Left ventricle myocardium inferior (tissue), 1 donor: ENCODE measurements at regions not wholly inside any gene's neighbourhood (a gene's known extent, or its start where the extent isn't known, plus 50 kb on each side); places are given as distances from the start of the nearest gene placed in this dataset.
"Not testable (repeated sequence)": the region's sequence is repeated elsewhere in the genome, so short reads cannot be mapped to it uniquely, and the experiment has no call there.

Experiments used
- DNase-seq: peaks from one replicate; pipeline ENCODE4 v3.0.0-alpha.2; 2020
- H3K27ac ChIP-seq: fragments of 200-600 bp; replicated peaks from 2 replicates; pipeline ENCODE4 v1.8.0; 2021
- H3K27me3 ChIP-seq: fragments of 200-600 bp; 2 replicates; pipeline ENCODE4 v1.8.0; 2021; ENCODE audit warnings: low read depth
- H3K36me3 ChIP-seq: fragments of 200-600 bp; 2 replicates; pipeline ENCODE4 v1.8.0; 2021
- H3K4me1 ChIP-seq: fragments of 200-600 bp; 2 replicates; pipeline ENCODE4 v1.8.0; 2021
- H3K4me3 ChIP-seq: fragments of 200-600 bp; 2 replicates; pipeline ENCODE4 v1.8.0; 2021; ENCODE audit warnings: mild to moderate bottlenecking, moderate library complexity
- H3K9me3 ChIP-seq: fragments of 200-600 bp; replicated peaks from 2 replicates; pipeline ENCODE4 v1.8.0; 2021
- intact Hi-C: fragments of 100-400 bp; cut with micrococcal nuclease; formaldehyde crosslinking; loops from one replicate; pipeline ENCODE4 v1.11.0; 2022
- TF ChIP-seq, protein P1 (sequence below): fragments of 200-600 bp; IDR thresholded peaks from 2 replicates; pipeline ENCODE4 v1.8.0; 2021; ENCODE audit warnings: antibody characterized with exemption, mild to moderate bottlenecking, borderline replicate concordance
- donor health status: DM: no; HTN: yes; CAD: no; lungs with severe emphysema.

DNA sequence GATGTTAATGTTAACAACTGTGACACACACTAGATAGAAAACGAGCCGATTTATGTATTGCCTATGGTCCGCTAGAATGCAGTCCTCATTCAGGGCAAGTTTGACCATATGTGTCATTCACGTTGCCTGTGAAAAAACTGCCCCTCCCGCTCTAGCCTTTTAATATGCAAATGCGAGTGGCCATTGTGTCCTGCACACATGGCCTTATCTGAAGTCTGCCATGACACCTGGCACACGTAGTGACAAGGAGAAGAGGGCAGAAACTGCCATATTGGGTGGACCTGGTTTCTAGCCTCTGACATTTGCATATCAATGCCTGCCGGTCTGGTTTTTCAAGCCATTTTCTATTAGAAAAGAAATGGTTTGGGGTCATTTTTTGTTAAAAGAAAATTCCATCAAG is 303.3 kb upstream of the TECRL start:
- Histone ChIP-seq H3K27ac (no peak overlapping the region), H3K27me3 (no peaks in the 10 kb centered on the region)
- TF ChIP-seq, protein P1, sequence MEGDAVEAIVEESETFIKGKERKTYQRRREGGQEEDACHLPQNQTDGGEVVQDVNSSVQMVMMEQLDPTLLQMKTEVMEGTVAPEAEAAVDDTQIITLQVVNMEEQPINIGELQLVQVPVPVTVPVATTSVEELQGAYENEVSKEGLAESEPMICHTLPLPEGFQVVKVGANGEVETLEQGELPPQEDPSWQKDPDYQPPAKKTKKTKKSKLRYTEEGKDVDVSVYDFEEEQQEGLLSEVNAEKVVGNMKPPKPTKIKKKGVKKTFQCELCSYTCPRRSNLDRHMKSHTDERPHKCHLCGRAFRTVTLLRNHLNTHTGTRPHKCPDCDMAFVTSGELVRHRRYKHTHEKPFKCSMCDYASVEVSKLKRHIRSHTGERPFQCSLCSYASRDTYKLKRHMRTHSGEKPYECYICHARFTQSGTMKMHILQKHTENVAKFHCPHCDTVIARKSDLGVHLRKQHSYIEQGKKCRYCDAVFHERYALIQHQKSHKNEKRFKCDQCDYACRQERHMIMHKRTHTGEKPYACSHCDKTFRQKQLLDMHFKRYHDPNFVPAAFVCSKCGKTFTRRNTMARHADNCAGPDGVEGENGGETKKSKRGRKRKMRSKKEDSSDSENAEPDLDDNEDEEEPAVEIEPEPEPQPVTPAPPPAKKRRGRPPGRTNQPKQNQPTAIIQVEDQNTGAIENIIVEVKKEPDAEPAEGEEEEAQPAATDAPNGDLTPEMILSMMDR: no peak

DNA sequence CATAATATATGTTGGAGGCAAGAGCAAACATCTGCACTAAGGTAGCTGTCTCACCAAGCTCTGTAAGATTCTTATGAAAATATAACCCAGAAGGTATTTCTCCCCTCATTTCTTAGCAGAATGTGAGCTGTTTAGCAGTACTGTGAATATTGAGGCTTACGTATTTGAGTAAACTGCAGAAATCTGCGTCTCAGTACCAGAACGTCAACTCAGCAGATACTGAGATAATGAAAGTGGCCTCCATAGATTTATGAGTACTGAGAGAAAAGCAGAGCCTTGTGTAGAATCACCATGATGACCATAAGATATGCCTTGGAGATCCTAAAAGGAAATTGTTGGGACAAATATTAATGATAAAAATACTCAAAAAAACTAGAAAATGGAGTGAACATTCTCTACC is 296.7 kb upstream of the TECRL start:
- H3K4me1 ChIP-seq: no peaks in the 10 kb centered on the region
- no peak overlapping the region for H3K4me3 ChIP-seq
- no peaks in the 10 kb centered on the region for H3K36me3 ChIP-seq
- H3K9me3 ChIP-seq: peaks cover 6% of the 10 kb centered on the region
- intact Hi-C loops: no loop called here
- H3K27me3 ChIP-seq: no peaks in the 10 kb centered on the region
- TF ChIP-seq, protein P1: no peak
- H3K27ac ChIP-seq: no peak overlapping the region
- DNase-seq: no peak

More for the DNA sequence above, 303.3 kb upstream of the TECRL start:
- no peak overlapping the region for H3K4me3 ChIP-seq
- intact Hi-C loops: no loop called here
- no peaks in the 10 kb centered on the region for H3K4me1 ChIP-seq
- H3K36me3 ChIP-seq: no peaks in the 10 kb centered on the region
- no peaks in the 10 kb centered on the region for H3K9me3 ChIP-seq
- no peak for DNase-seq

DNA sequence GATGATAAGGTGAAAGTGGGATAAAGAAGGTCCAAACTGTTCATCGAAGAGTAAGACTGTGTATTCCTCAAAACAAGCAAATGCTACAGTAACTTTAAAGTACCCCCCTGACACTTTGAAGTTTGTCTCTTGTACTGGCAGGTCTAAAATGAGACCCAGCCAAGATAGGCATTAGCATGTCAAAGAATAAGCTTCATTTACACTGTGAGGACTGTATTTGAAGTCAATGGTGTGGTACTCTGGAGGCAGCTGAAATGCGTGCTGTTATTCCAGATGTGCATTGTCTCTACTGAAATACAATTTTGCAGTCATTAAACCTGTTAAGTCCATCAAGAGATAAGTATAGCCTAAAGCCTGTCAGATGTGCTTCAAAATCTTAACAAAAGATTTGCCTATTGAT is 288.9 kb upstream of the TECRL start:
- no peaks in the 10 kb centered on the region for H3K9me3 ChIP-seq
- TF ChIP-seq, protein P1: no peak
- H3K4me1 ChIP-seq: no peaks in the 10 kb centered on the region
- no peak for DNase-seq
- H3K36me3 ChIP-seq: no peaks in the 10 kb centered on the region
- no peak overlapping the region for H3K4me3 ChIP-seq
- H3K27ac ChIP-seq: no peak overlapping the region
- H3K27me3 ChIP-seq: no peaks in the 10 kb centered on the region
- intact Hi-C loops: no loop called here

DNA sequence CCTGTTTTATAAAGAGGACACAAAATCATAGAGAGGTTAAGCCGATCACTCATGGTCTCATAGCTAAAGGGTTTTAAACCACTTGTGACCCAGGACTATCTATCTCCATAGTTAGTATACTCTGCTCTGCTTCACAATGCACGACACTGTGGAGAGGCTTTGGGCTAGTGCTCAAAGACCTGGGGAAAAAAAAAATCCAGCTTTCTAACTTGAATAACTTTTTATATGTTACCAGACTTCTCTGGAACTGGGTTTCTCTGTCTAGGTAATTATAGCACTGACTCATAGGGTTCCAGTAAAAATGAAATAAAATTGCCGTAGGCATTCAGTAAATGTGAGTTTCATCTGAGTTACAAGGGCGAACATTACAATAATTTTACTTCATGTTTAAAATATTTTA is 273.7 kb upstream of the TECRL start:
- no peaks in the 10 kb centered on the region for H3K36me3 ChIP-seq
- DNase-seq: no peak
- no peak overlapping the region for H3K27ac ChIP-seq
- intact Hi-C loops: no loop called here
- H3K9me3 ChIP-seq: peaks cover 16% of the 10 kb centered on the region
- TF ChIP-seq, protein P1: no peak
- no peak overlapping the region for H3K4me3 ChIP-seq
- H3K4me1 ChIP-seq: no peaks in the 10 kb centered on the region
- no peaks in the 10 kb centered on the region for H3K27me3 ChIP-seq

DNA sequence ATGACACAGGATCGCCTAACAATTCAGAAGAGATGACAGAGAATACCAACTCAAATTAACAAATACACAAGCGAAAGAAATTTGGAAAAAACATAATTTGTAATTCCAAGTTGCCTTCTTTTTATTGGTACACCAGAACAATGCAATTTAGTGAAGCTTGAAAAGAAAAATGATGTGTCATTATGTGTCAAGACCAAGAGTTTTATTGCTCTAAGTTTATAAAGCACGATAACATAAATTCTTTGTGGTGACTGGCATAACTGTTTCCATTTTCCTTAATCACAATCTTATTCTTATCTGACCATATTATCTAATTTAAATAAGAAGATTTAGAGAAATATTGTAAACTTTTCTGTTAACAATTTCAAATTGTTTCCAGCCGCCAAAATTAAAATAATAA is 273.2 kb upstream of the TECRL start:
- Histone ChIP-seq H3K27ac (no peak overlapping the region), H3K4me1 (no peaks in the 10 kb centered on the region)

DNA sequence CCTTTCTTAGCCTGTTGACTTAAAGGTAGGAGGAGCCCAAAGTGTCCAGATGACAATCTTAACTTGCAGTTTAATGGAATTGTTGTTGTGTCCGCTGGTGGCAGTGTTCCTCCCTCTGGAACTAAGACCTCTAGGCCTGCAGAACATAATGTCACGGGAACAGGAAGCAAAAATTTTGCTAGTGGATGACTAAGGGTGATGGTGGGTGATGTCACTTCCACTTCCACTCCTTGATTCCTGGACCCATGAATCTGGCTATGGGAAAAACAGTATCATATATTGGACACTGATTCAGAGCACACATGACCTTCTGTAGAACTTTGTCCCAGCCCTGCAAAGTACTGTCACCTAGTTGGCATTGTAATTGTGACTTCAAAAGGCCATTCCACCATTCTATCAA is 263.9 kb upstream of the TECRL start:
- intact Hi-C loops, H3K4me3 ChIP-seq, H3K27ac ChIP-seq, H3K27me3 ChIP-seq, H3K4me1 ChIP-seq, DNase-seq, H3K36me3 ChIP-seq: not testable (repeated sequence)
- peaks cover 65% of the 10 kb centered on the region for H3K9me3 ChIP-seq

More for the DNA sequence above, 273.2 kb upstream of the TECRL start:
- DNase-seq: no peak
- Histone ChIP-seq H3K36me3 (no peaks in the 10 kb centered on the region), H3K4me3 (no peak overlapping the region), H3K9me3 (peaks cover 15% of the 10 kb centered on the region), H3K27me3 (no peaks in the 10 kb centered on the region)
- intact Hi-C loops: no loop called here
- TF ChIP-seq, protein P1: no peak
